ENCODE measurements at regions not wholly inside any gene's neighbourhood (a gene's known extent, or its start where the extent isn't known, plus 50 kb on each side); places are given as distances from the start of the nearest gene placed in this dataset.

DNA sequence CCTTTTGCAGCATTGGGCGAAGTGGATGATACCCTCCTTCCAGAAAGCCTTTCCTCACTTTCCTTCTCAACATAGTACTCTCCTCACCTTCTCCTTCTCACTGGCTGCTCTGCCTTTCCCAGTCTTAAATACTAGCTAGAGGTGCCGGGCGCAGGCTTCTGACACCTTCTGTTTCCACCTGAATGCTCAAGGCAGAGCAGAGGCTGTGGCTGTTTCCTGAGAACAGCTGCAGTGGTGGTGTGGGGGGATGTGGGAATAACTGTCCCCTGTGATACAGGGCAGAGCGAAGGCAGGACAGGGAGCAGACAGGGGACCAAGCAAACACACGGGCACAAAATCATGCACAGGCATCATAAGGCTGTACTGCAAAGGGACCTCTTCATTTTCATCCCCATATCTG is 303.1 kb downstream of the SS18 start:
- TF ChIP-seq, protein P1, sequence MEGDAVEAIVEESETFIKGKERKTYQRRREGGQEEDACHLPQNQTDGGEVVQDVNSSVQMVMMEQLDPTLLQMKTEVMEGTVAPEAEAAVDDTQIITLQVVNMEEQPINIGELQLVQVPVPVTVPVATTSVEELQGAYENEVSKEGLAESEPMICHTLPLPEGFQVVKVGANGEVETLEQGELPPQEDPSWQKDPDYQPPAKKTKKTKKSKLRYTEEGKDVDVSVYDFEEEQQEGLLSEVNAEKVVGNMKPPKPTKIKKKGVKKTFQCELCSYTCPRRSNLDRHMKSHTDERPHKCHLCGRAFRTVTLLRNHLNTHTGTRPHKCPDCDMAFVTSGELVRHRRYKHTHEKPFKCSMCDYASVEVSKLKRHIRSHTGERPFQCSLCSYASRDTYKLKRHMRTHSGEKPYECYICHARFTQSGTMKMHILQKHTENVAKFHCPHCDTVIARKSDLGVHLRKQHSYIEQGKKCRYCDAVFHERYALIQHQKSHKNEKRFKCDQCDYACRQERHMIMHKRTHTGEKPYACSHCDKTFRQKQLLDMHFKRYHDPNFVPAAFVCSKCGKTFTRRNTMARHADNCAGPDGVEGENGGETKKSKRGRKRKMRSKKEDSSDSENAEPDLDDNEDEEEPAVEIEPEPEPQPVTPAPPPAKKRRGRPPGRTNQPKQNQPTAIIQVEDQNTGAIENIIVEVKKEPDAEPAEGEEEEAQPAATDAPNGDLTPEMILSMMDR (IDR thresholded peaks at IDR 0.05; ENCODE audit: low read depth, low read length), result no peak
- H3K27me3 ChIP-seq (ENCODE audit: insufficient read depth, low read depth, severe bottlenecking), result no peaks in the 10 kb centered on the region
- no peaks in the 10 kb centered on the region for H3K9me3 ChIP-seq (ENCODE audit: severe bottlenecking)
- DNase-seq, result no peak
- H3K4me3 ChIP-seq (ENCODE audit: low read depth, low read length), result no peak overlapping the region
- no peak overlapping the region for H3K27ac ChIP-seq
- H3K36me3 ChIP-seq, result no peaks in the 10 kb centered on the region

DNA sequence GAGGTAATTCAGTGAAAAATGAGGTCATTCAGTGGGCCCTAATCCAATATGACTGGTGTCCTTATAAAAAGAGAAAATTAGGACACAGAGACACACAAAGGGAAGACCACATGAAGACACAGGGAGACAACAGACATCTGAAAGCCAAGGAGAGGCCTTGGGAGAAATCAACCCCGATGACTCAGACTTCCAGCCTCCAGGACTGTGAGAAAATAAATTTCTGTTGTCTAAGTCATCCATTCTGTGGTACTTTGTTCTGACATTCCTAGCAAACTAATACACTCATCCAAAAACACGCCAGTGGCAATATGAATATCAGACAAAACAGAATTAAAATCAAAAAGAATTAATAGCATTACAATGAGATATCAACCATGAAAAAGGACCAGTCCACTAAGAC is 303.7 kb downstream of the SS18 start:
- H3K27me3 ChIP-seq (ENCODE audit: insufficient read depth, low read depth, severe bottlenecking), result no peaks in the 10 kb centered on the region
- H3K4me3 ChIP-seq (ENCODE audit: low read depth, low read length), result no peak overlapping the region
- H3K27ac ChIP-seq, result no peak overlapping the region
- DNase-seq, result no peak
- H3K36me3 ChIP-seq, result no peaks in the 10 kb centered on the region
- TF ChIP-seq, protein P1 (IDR thresholded peaks at IDR 0.05; ENCODE audit: low read depth, low read length), result no peak
- H3K9me3 ChIP-seq (ENCODE audit: severe bottlenecking), result no peaks in the 10 kb centered on the region

DNA sequence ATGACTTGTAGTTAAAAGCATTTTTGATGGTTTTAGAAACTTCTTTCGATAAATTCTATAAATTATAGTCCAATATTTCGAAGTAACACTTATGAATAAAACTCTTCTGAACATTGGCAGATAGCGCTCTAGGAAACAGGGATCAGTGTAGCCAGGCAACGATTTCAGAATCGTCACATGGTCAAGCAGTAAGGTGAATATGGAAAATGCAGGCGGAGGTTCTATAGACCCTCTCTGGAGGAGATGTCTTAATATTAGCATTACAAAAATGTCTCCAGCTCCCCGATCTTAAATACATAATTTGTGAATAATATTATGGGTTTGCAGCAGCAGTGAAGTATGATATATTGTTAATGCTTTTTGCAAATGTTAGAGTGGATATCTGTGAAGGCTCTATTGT is 310.3 kb downstream of the SS18 start:
- H3K9me3 ChIP-seq (ENCODE audit: severe bottlenecking), result no peaks in the 10 kb centered on the region
- H3K27ac ChIP-seq, result no peak overlapping the region
- DNase-seq, result no peak
- H3K4me3 ChIP-seq (ENCODE audit: low read depth, low read length), result no peak overlapping the region
- TF ChIP-seq, protein P1 (IDR thresholded peaks at IDR 0.05; ENCODE audit: low read depth, low read length), result no peak
- H3K36me3 ChIP-seq, result no peaks in the 10 kb centered on the region
- H3K27me3 ChIP-seq (ENCODE audit: insufficient read depth, low read depth, severe bottlenecking), result no peaks in the 10 kb centered on the region

DNA sequence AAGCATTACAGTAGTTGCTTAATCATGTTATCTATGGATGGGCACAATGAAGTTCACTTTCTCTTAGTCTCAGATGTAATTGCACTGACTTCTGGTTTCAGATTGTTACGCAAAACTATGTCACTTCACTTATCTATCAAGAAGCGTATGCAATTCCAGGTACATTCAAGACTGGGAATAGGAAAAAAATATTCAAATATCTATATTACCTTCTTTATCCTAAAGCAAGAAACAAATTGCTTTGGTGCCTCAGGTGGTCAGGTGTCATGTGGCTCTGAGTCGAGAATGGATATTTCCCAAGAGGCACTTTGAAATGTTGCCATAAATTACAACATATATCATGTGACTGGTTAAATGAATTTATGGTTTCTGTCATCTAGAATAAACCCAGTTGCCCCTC is 318.6 kb downstream of the SS18 start:
- Histone ChIP-seq H3K36me3 (no peaks in the 10 kb centered on the region), H3K4me3 (ENCODE audit: low read depth, low read length) (no peak overlapping the region), H3K27me3 (ENCODE audit: insufficient read depth, low read depth, severe bottlenecking) (peaks cover 8% of the 10 kb centered on the region), H3K27ac (no peak overlapping the region), H3K9me3 (ENCODE audit: severe bottlenecking) (no peaks in the 10 kb centered on the region)
- TF ChIP-seq, protein P1 (IDR thresholded peaks at IDR 0.05; ENCODE audit: low read depth, low read length), result no peak
- no peak for DNase-seq

DNA sequence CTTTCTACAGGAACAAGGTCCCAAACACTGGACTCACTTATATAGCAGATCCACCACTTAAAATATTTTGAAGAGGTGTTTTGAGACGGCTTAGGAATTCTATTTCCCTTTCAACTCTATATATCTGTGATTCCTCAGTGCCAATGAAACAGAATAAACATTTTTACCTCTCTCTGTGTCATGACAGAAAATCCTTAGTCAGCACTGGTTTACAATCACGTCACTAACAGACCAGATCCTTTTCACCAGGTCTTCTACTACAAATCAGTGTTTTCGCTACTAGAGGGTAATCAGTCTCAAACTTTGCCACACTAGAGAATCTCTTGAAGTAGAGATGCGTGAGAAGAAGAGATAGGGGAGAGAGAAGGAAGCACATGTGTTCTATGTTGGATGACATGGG is 325.6 kb downstream of the SS18 start:
- DNase-seq, result no peak
- H3K9me3 ChIP-seq (ENCODE audit: severe bottlenecking), result no peaks in the 10 kb centered on the region
- H3K36me3 ChIP-seq, result no peaks in the 10 kb centered on the region
- no peak overlapping the region for H3K4me3 ChIP-seq (ENCODE audit: low read depth, low read length)
- no peak overlapping the region for H3K27ac ChIP-seq
- TF ChIP-seq, protein P1 (IDR thresholded peaks at IDR 0.05; ENCODE audit: low read depth, low read length), result no peak
- H3K27me3 ChIP-seq (ENCODE audit: insufficient read depth, low read depth, severe bottlenecking), result peaks cover 3% of the 10 kb centered on the region

DNA sequence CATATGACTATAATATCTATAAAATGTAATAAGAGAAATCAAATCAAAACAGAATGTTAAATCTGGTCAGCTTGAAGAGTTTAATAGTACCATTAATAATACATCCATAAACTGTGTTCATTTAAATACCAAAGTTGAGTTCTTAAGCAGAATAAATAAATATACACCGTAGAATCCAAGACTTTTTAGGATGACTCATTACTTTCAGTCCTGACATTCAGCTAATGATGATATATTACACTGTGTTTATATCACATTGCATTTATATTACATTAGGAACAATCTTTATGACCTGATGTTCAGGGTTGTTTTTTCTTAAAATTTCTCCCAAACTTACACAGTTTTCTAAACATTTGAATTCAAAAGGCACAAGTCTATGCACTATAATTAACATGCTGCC is 331.3 kb downstream of the SS18 start:
- Histone ChIP-seq H3K27me3 (ENCODE audit: insufficient read depth, low read depth, severe bottlenecking) (no peaks in the 10 kb centered on the region), H3K27ac (no peak overlapping the region), H3K4me3 (ENCODE audit: low read depth, low read length) (no peak overlapping the region), H3K9me3 (ENCODE audit: severe bottlenecking) (no peaks in the 10 kb centered on the region), H3K36me3 (no peaks in the 10 kb centered on the region)
- TF ChIP-seq, protein P1 (IDR thresholded peaks at IDR 0.05; ENCODE audit: low read depth, low read length), result no peak
- DNase-seq, result no peak
